Mucosa of descending colon (tissue), 3 donors: ENCODE measurements at regions not wholly inside any gene's neighbourhood (a gene's known extent, or its start where the extent isn't known, plus 50 kb on each side); places are given as distances from the start of the nearest gene placed in this dataset.

Experiments used
- ATAC-seq: fragments of 200-7000 bp; cut with Tn5 transposase; one replicate; pipeline ENCODE4 v1.9.1; 2020; ENCODE audit warnings: mild to moderate bottlenecking, moderate library complexity
- DNase-seq, 3 donors: peaks; one replicate each; pipeline ENCODE4 v3.0.0-alpha.2; 2020
- H3K36me3 ChIP-seq: fragments of 200-600 bp; one replicate; pipeline ENCODE4 v1.8.0; 2021; ENCODE audit warnings: low read depth, mild to moderate bottlenecking
- H3K4me1 ChIP-seq: fragments of 200-600 bp; one replicate; pipeline ENCODE4 v1.8.0; 2021; ENCODE audit warnings: low read depth, mild to moderate bottlenecking
- H3K4me3 ChIP-seq: fragments of 200-600 bp; one replicate; pipeline ENCODE4 v1.8.0; 2021; ENCODE audit warnings: mild to moderate bottlenecking
- H3K9me3 ChIP-seq: fragments of 200-600 bp; one replicate; pipeline ENCODE4 v1.8.0; 2021; ENCODE audit warnings: mild to moderate bottlenecking
- CTCF ChIP-seq: fragments of 200-600 bp; IDR thresholded peaks from one replicate; pipeline ENCODE4 v1.8.0; 2022; ENCODE audit warnings: antibody characterized with exemption, mild to moderate bottlenecking
- intact Hi-C, 2 donors: fragments of 100-400 bp; cut with DNase I in 1 of 2; cut with micrococcal nuclease in 1 of 2; formaldehyde crosslinking; loops; one replicate each; pipeline versions ENCODE4 v1.11.0 to v1.11.1; 2022; cut with DNase I, micrococcal nuclease
- donor health status: DM: no; HTN: no; CAD: no; lungs with moderate emphysema.
- donor health status: DM: no; HTN: no; CAD: no.
- donor health status: DM: no; HTN: yes; CAD: no.

GRCh38 chr16:50999181-50999580, 151.9 kb downstream of the SALL1 start:
- Histone ChIP-seq H3K4me1 (no peaks in the 10 kb centered on the region), H3K9me3 (no peaks in the 10 kb centered on the region), H3K36me3 (no peaks in the 10 kb centered on the region), H3K4me3 (no peak overlapping the region)
- intact Hi-C loops = no loop called here
- ATAC-seq (no peak), DNase-seq (no peak)
- TF ChIP-seq CTCF = no peak

DNA sequence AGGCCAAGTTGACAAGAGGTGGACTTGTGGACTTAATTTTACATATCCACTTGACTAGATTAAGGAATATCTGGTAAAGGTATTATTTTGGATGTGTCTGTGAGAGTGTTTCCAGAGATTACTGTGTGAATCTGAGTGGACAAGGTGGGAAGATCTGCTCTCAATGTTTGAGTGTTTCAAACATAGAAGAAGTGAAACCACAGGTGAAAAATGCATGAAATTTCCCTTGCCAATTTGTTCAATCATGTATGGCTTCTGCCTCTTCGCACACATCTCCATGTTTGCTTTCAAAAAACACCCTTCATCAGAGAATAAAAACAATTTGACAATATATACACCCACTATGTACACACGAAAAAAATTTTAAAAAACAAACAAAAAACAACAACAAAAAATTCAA, 152.7 kb downstream of the SALL1 start:
- Histone ChIP-seq H3K4me1 (no peaks in the 10 kb centered on the region), H3K36me3 (no peaks in the 10 kb centered on the region), H3K4me3 (no peak overlapping the region), H3K9me3 (no peaks in the 10 kb centered on the region)
- ATAC-seq (no peak), DNase-seq (no peak)
- TF ChIP-seq CTCF = no peak
- intact Hi-C loops = no loop called here

GRCh38 chr16:50997679-50998078, 153.4 kb downstream of the SALL1 start:
- Histone ChIP-seq H3K4me1 (no peaks in the 10 kb centered on the region), H3K4me3 (no peak overlapping the region), H3K9me3 (no peaks in the 10 kb centered on the region), H3K36me3 (no peaks in the 10 kb centered on the region)
- intact Hi-C loops = no loop called here
- no peak for TF ChIP-seq CTCF
- no peak for DNase-seq
- no peak for ATAC-seq

GRCh38 chr16:50996830-50997186, 154.3 kb downstream of the SALL1 start:
- Histone ChIP-seq H3K4me3 (no peak overlapping the region), H3K9me3 (no peaks in the 10 kb centered on the region), H3K36me3 (no peaks in the 10 kb centered on the region), H3K4me1 (no peaks in the 10 kb centered on the region)
- no peak for ATAC-seq
- DNase-seq = no peak
- intact Hi-C loops = no loop called here
- no peak for TF ChIP-seq CTCF

DNA sequence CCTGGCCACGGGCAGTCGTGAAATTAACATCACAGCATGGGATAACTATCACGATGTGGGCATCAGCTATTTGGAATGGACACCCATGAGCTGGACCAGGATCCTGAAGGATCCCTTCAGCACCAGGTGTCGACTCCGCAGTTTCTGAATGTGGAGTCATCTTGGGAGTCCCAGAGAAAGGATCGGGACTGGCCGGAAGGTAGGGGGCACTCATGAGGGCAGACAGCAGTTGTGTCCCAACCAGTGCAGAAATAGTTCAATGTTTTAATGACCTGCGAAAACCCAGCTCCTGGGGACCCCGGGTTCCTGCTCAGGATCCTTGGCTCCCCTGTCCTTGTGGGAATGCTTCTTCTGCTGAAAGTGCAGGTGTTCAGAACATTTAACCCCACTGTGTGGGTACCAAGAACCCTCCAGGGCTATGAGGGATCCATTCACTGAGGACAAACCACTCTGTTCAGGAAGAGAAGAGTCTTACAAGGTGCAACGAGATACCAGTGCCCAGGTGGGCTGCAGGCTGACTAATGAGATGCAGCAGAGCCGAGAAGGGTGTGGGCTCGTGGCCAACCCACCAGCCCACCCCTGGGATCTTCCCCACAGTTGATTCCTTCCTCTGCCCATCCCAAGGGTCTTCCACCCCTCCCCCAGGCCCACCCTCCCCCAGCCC, 154.8 kb downstream of the SALL1 start:
- no peak for TF ChIP-seq CTCF
- DNase-seq (no peak), ATAC-seq (no peak)
- Histone ChIP-seq H3K9me3 (no peaks in the 10 kb centered on the region), H3K36me3 (no peaks in the 10 kb centered on the region), H3K4me1 (no peaks in the 10 kb centered on the region), H3K4me3 (no peak overlapping the region)
- intact Hi-C loops = no loop called here

DNA sequence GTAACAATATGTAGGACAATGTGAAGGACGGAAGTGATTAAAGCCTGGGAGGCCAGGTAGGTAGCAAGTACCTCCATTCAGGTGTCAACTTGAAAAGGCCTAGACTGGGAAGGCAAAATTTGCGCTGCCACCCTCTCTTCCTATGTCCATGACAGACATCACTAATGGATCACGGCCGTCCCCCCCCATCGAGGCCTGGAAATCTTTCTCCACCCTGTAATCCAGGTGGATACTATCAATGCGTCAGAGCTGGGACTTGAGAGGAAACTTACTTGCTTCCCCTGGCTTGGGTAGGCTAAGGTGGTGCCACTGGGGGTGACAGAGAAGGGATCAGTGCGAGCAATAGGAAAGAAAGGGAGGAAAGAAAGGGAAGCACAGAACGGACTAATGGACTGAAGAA, 156.1 kb downstream of the SALL1 start:
- H3K36me3 ChIP-seq = no peaks in the 10 kb centered on the region
- no peak overlapping the region for H3K4me3 ChIP-seq
- DNase-seq (no peak), ATAC-seq (no peak)
- no peak for TF ChIP-seq CTCF
- no peaks in the 10 kb centered on the region for H3K9me3 ChIP-seq
- intact Hi-C loops = no loop called here
- H3K4me1 ChIP-seq = no peaks in the 10 kb centered on the region
